ENCODE measurements at regions not wholly inside any gene's neighbourhood (a gene's known extent, or its start where the extent isn't known, plus 50 kb on each side); places are given as distances from the start of the nearest gene placed in this dataset.

DNA sequence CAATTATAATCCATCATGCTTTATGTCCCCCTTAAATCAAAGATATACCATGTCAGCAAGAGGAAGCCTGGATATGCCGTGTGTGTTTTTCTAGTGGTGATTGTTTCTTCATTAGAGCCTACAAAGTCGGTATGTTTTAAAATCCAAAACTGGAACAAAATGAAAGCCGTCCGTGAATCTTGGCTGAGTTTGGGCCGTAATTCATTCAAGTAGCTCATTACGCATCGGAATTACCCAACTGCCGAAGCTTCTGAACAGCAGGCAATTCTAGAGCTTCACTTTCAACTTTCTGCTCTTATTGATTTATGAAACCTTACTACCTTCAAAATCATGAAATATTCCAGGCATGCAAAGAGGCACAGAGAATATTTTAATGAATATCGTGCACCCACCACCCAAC is 224.7 kb downstream of the AACS start:
- Histone ChIP-seq H3K36me3 (no peaks in the 10 kb centered on the region), H3K27me3 (ENCODE audit: insufficient read depth, low read depth, severe bottlenecking) (no peaks in the 10 kb centered on the region), H3K9me3 (ENCODE audit: severe bottlenecking) (no peaks in the 10 kb centered on the region), H3K27ac (no peak overlapping the region), H3K4me3 (ENCODE audit: low read depth, low read length) (no peak overlapping the region)
- DNase-seq: no peak
- TF ChIP-seq, protein P1, sequence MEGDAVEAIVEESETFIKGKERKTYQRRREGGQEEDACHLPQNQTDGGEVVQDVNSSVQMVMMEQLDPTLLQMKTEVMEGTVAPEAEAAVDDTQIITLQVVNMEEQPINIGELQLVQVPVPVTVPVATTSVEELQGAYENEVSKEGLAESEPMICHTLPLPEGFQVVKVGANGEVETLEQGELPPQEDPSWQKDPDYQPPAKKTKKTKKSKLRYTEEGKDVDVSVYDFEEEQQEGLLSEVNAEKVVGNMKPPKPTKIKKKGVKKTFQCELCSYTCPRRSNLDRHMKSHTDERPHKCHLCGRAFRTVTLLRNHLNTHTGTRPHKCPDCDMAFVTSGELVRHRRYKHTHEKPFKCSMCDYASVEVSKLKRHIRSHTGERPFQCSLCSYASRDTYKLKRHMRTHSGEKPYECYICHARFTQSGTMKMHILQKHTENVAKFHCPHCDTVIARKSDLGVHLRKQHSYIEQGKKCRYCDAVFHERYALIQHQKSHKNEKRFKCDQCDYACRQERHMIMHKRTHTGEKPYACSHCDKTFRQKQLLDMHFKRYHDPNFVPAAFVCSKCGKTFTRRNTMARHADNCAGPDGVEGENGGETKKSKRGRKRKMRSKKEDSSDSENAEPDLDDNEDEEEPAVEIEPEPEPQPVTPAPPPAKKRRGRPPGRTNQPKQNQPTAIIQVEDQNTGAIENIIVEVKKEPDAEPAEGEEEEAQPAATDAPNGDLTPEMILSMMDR (IDR thresholded peaks at IDR 0.05; ENCODE audit: low read depth, low read length): no peak

DNA sequence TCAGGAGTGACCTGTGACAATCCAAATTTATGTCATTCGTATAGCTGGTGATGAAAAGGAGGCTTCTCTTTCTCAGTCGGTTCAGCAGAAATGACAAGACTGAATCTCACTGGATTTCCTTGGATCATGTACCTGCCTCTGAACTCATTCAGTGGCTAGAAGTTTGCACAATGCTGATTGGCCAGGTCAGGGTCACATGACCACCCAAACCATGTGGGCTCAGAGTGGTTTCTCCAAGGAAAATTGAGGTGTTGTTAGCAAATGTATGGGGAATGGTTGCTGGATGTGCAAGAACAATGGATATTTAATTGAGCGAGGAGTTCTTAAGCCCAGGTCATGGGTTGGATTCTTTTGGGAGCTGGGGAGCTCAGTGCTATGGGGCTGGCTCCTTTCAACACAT is 227.5 kb downstream of the AACS start:
- Histone ChIP-seq H3K4me3 (ENCODE audit: low read depth, low read length) (no peak overlapping the region), H3K9me3 (ENCODE audit: severe bottlenecking) (no peaks in the 10 kb centered on the region), H3K27me3 (ENCODE audit: insufficient read depth, low read depth, severe bottlenecking) (no peaks in the 10 kb centered on the region), H3K27ac (no peak overlapping the region), H3K36me3 (no peaks in the 10 kb centered on the region)
- TF ChIP-seq, protein P1 (IDR thresholded peaks at IDR 0.05; ENCODE audit: low read depth, low read length): no peak
- no peak for DNase-seq

DNA sequence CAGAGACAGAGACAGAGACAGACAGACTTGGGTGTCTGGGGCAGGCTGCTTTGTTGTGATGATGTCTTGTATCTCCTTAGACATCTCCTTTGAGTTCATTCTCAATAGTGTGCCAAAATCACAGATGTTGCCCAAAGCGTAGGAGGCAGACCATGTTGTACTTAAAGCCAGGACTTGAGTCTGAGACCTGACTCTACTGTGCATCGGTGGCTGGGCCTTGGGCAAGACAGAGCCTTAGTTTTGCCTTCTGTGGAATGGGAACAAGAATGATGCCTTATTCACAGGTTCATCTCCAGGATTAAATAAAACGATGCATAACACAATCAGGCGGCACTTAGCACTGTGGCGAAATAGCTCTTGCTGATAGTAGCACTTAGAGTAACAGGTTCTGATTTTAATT is 230.3 kb downstream of the AACS start:
- no peaks in the 10 kb centered on the region for H3K36me3 ChIP-seq
- no peaks in the 10 kb centered on the region for H3K27me3 ChIP-seq (ENCODE audit: insufficient read depth, low read depth, severe bottlenecking)
- H3K9me3 ChIP-seq (ENCODE audit: severe bottlenecking): no peaks in the 10 kb centered on the region
- TF ChIP-seq, protein P1 (IDR thresholded peaks at IDR 0.05; ENCODE audit: low read depth, low read length): no peak
- no peak overlapping the region for H3K4me3 ChIP-seq (ENCODE audit: low read depth, low read length)
- H3K27ac ChIP-seq: peak overlapping the region; percentile 58; the same call in 1 of the 2 replicates
- no peak for DNase-seq

DNA sequence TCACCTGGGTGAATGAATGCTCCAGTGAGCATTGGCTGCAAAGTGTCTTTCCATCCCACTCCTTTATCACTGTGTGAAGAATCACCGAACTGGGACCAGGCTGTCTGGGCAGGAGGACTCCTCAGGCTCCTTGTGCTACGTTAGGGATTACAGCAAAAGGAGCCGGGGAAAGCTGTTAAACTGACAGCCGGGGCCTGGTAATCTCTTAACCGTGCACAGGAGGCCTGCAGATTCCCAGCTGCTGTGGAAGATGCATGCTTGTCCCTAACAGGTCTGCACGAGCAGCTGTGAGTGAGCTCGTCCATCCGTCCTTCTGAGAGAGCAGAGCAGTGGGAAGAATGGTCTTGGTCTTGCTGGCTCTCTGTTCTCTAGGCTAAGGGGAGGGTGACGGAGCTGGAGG is 231.5 kb downstream of the AACS start:
- TF ChIP-seq, protein P1 (IDR thresholded peaks at IDR 0.05; ENCODE audit: low read depth, low read length): no peak

DNA sequence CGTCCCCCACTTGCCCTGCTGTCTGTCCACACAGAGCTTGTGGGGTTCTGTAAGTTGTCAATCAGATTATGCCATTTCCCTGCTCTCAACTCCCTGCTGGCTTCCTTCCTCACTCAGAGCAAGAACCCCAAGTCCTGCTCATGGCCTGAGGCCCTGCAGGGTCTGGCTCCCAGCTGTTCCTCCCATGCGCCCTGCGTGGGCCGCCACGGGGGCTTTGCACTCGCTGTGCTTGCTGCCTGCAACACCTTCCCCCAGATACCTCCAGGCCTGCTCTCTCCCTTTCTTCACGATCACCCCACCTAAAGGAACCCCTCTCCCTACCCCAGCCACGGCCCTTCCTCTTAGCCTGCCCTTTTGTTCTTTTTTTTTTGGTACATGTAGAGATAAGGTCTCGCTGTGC is 234.6 kb downstream of the AACS start:
- H3K9me3 ChIP-seq (ENCODE audit: severe bottlenecking): peaks cover 3% of the 10 kb centered on the region
- no peaks in the 10 kb centered on the region for H3K36me3 ChIP-seq
- no peak overlapping the region for H3K4me3 ChIP-seq (ENCODE audit: low read depth, low read length)
- no peak for DNase-seq
- no peak overlapping the region for H3K27ac ChIP-seq
- TF ChIP-seq, protein P1 (IDR thresholded peaks at IDR 0.05; ENCODE audit: low read depth, low read length): no peak
- no peaks in the 10 kb centered on the region for H3K27me3 ChIP-seq (ENCODE audit: insufficient read depth, low read depth, severe bottlenecking)

More for the DNA sequence above, 231.5 kb downstream of the AACS start:
- peak; percentile 78 for DNase-seq
- Histone ChIP-seq H3K36me3 (no peaks in the 10 kb centered on the region), H3K4me3 (ENCODE audit: low read depth, low read length) (no peak overlapping the region), H3K9me3 (ENCODE audit: severe bottlenecking) (no peaks in the 10 kb centered on the region), H3K27ac (peak overlapping the region; percentile 58), H3K27me3 (ENCODE audit: insufficient read depth, low read depth, severe bottlenecking) (no peaks in the 10 kb centered on the region)

DNA sequence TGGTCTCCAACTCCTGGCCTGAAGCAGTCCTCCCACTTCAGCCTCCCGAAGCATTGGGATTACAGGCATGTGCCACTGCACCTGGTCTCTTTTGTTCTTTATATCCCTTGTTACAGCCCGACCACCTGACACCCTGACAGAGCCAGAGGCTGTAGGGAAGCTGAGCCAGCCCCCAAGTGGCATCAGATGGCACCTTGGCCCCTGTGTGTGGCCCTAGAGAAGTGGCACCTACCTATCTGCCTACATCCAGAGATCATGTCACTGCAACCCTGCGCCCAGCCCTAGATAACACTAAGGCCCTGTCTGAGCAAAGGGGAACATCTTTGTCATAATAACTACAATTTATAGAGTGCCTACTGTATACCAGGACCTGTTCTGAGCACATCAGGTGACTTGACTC is 235.0 kb downstream of the AACS start:
- no peak overlapping the region for H3K4me3 ChIP-seq (ENCODE audit: low read depth, low read length)

More for the DNA sequence above, 235.0 kb downstream of the AACS start:
- TF ChIP-seq, protein P1 (IDR thresholded peaks at IDR 0.05; ENCODE audit: low read depth, low read length): no peak
- no peak for DNase-seq
- H3K36me3 ChIP-seq: no peaks in the 10 kb centered on the region
- H3K9me3 ChIP-seq (ENCODE audit: severe bottlenecking): peaks cover 3% of the 10 kb centered on the region
- no peaks in the 10 kb centered on the region for H3K27me3 ChIP-seq (ENCODE audit: insufficient read depth, low read depth, severe bottlenecking)
- H3K27ac ChIP-seq: no peak overlapping the region
